ENCODE measurements at regions not wholly inside any gene's neighbourhood (a gene's known extent, or its start where the extent isn't known, plus 50 kb on each side); places are given as distances from the start of the nearest gene placed in this dataset.

GRCh38 chrX:98422536-98422935 lies 1538.8 kb downstream of the RPA4 start:
- TF ChIP-seq CTCF (IDR thresholded peaks at IDR 0.05), result no peak
- TF ChIP-seq POLR2A (IDR thresholded peaks at IDR 0.05), result no peak
